CD4-positive, alpha-beta T cell (primary cell): ENCODE measurements at regions not wholly inside any gene's neighbourhood (a gene's known extent, or its start where the extent isn't known, plus 50 kb on each side); places are given as distances from the start of the nearest gene placed in this dataset.

Source experiments
- ATAC-seq: fragments of 200-7000 bp; cut with Tn5 transposase; one replicate; pipeline ENCODE4 v1.10.0; 2022; ENCODE audit warnings: mild to moderate bottlenecking; ENCODE audit not compliant: poor library complexity
- CTCF ChIA-PET: fragments of 350-600 bp; sonication (Branson Sonifier 250); formaldehyde crosslinking; loops from one replicate; lab custom pipeline; 2021; ENCODE audit warnings: antibody characterized with exemption, inconsistent platforms; lab: Charles Lee
- POLR2A ChIA-PET: fragments of 350-600 bp; sonication (Branson Sonifier 250); formaldehyde crosslinking; loops from one replicate; lab custom pipeline; 2021; ENCODE audit warnings: antibody characterized with exemption, inconsistent platforms; lab: Charles Lee
- DNase-seq, 14 experiments: peaks; one replicate each; pipeline ENCODE4 v3.0.0-alpha.2; 2013 to 2020; ENCODE audit warnings: mixed read lengths in 2 of 14
- H3K27ac ChIP-seq, 2 donors: one replicate each; pipeline versions ENCODE4 v1.5.1 to v1.7.0; 2013; ENCODE audit warnings: low read length in 2 of 2, low read depth in 1 of 2, mild to moderate bottlenecking in 1 of 2
- H3K27me3 ChIP-seq, 2 experiments: 1 replicate in 1 of 2; 2 replicates in 1 of 2; pipeline versions ENCODE4 v1.6.1 to v1.7.0; 2013; ENCODE audit warnings: low read length in 2 of 2, control low read depth in 1 of 2, mild to moderate bottlenecking in 1 of 2, moderate library complexity in 1 of 2; ENCODE audit not compliant: insufficient read depth in 2 of 2, control insufficient read depth in 1 of 2
- H3K36me3 ChIP-seq: one replicate; pipeline ENCODE4 v1.6.1; 2013; ENCODE audit warnings: low read length, control low read depth; ENCODE audit not compliant: insufficient read depth
- H3K4me1 ChIP-seq: one replicate; pipeline ENCODE4 v1.6.1; 2013; ENCODE audit warnings: low read length, control low read depth; ENCODE audit not compliant: insufficient read depth
- H3K4me3 ChIP-seq: one replicate; pipeline ENCODE4 v1.5.1; 2013; ENCODE audit warnings: mild to moderate bottlenecking, low read length, moderate library complexity
- H3K9me3 ChIP-seq, 2 experiments: 1 replicate in 1 of 2; 2 replicates in 1 of 2; pipeline versions ENCODE4 v1.6.1 to v1.7.0; 2013; ENCODE audit warnings: low read length in 2 of 2, mild to moderate bottlenecking in 2 of 2, control low read depth in 1 of 2, moderate library complexity in 1 of 2; ENCODE audit not compliant: control insufficient read depth in 1 of 2, insufficient read depth in 1 of 2
- H3K27ac Mint-ChIP-seq: one replicate; pipeline ENCODE4 v1.8.0; 2020; ENCODE audit warnings: mixed read lengths
- H3K27me3 Mint-ChIP-seq: one replicate; pipeline ENCODE4 v1.8.0; 2021; ENCODE audit warnings: mixed read lengths
- H3K36me3 Mint-ChIP-seq: one replicate; pipeline ENCODE4 v1.8.0; 2021; ENCODE audit warnings: low read depth, mixed read lengths
- H3K4me1 Mint-ChIP-seq: one replicate; pipeline ENCODE4 v1.8.0; 2021; ENCODE audit warnings: low read depth, mixed read lengths
- H3K4me3 Mint-ChIP-seq: one replicate; pipeline ENCODE4 v1.8.0; 2020; ENCODE audit warnings: mild to moderate bottlenecking, mixed read lengths
- H3K9me3 Mint-ChIP-seq: one replicate; pipeline ENCODE4 v1.8.0; 2020; ENCODE audit warnings: mixed read lengths
- intact Hi-C, 2 experiments: fragments of 100-400 bp; cut with DNase I in 1 of 2; cut with micrococcal nuclease in 1 of 2; formaldehyde crosslinking; loops; one replicate each; pipeline versions ENCODE4 v1.15.1 to v1.9.0; 2023 to 2025; cut with DNase I, micrococcal nuclease
- TF ChIP-seq, protein P1 (sequence below): fragments of 200-600 bp; IDR thresholded peaks from one replicate; pipeline ENCODE4 v1.8.0; 2022; ENCODE audit warnings: antibody characterized with exemption, mild to moderate bottlenecking

DNA sequence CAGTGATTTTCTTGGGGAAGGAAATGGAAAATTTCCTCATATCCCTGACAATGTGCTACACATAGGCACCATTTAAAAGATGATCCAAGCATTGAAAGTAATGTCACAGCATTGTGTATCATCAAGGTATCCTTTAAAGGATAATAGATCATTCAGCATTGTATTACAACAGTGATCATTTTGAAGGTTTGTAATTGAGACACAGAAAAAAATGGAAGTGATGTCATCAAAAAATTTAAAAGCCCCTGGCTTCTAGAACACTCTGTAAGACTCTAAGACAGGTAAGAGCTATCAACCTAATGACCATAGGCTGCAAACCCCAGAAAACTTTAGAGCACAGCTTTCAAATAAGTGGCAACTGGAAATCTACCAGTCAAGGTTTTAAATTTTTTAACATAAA, 271.4 kb downstream of the ETAA1 start:
- H3K4me3 Mint-ChIP-seq, result no peak overlapping the region
- no peak overlapping the region for H3K4me3 ChIP-seq
- intact Hi-C loops, result no loop called here
- no peaks in the 10 kb centered on the region for H3K36me3 Mint-ChIP-seq
- peaks cover 4% of the 10 kb centered on the region for H3K27me3 Mint-ChIP-seq
- H3K9me3 ChIP-seq, result peaks cover 0 to 9% of the 10 kb centered on the region in 2 experiments
- ATAC-seq, result no peak
- no peaks in the 10 kb centered on the region for H3K4me1 Mint-ChIP-seq
- no peaks in the 10 kb centered on the region for H3K4me1 ChIP-seq
- DNase-seq, result no peak
- no peaks in the 10 kb centered on the region for H3K36me3 ChIP-seq
- TF ChIP-seq, protein P1, sequence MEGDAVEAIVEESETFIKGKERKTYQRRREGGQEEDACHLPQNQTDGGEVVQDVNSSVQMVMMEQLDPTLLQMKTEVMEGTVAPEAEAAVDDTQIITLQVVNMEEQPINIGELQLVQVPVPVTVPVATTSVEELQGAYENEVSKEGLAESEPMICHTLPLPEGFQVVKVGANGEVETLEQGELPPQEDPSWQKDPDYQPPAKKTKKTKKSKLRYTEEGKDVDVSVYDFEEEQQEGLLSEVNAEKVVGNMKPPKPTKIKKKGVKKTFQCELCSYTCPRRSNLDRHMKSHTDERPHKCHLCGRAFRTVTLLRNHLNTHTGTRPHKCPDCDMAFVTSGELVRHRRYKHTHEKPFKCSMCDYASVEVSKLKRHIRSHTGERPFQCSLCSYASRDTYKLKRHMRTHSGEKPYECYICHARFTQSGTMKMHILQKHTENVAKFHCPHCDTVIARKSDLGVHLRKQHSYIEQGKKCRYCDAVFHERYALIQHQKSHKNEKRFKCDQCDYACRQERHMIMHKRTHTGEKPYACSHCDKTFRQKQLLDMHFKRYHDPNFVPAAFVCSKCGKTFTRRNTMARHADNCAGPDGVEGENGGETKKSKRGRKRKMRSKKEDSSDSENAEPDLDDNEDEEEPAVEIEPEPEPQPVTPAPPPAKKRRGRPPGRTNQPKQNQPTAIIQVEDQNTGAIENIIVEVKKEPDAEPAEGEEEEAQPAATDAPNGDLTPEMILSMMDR, result no peak
- no peaks in the 10 kb centered on the region for H3K9me3 Mint-ChIP-seq
- no peak overlapping the region for H3K27ac Mint-ChIP-seq
- H3K27ac ChIP-seq, result no peak overlapping the region
- CTCF ChIA-PET, result no interaction called here
- H3K27me3 ChIP-seq, result no peaks in the 10 kb centered on the region
- POLR2A ChIA-PET, result no interaction called here

- H3K36me3 ChIP-seq, result no peaks in the 10 kb centered on the region
- no peaks in the 10 kb centered on the region for H3K9me3 Mint-ChIP-seq
- no peak overlapping the region for H3K27ac Mint-ChIP-seq
- H3K4me1 Mint-ChIP-seq, result no peaks in the 10 kb centered on the region
- TF ChIP-seq, protein P1, result no peak
- H3K4me3 Mint-ChIP-seq, result no peak overlapping the region
- H3K4me1 ChIP-seq, result no peaks in the 10 kb centered on the region
- no peak for DNase-seq
- no peak overlapping the region for H3K27ac ChIP-seq
- no peak for ATAC-seq
- ChIA-PET POLR2A (no interaction called here), CTCF (no interaction called here)
- H3K4me3 ChIP-seq, result no peak overlapping the region
- H3K9me3 ChIP-seq, result peaks cover 0 to 9% of the 10 kb centered on the region in 2 experiments
- H3K36me3 Mint-ChIP-seq, result no peaks in the 10 kb centered on the region
- intact Hi-C loops, result no loop called here
- H3K27me3 ChIP-seq, result no peaks in the 10 kb centered on the region
- peaks cover 4% of the 10 kb centered on the region for H3K27me3 Mint-ChIP-seq
Measured at GRCh38 chr2:67669168-67669567, 272.0 kb downstream of the ETAA1 start.

- ATAC-seq (no peak), DNase-seq (no peak)
- CTCF ChIA-PET, result no interaction called here
- Mint-ChIP-seq H3K4me1 (no peaks in the 10 kb centered on the region), H3K36me3 (no peaks in the 10 kb centered on the region), H3K27ac (no peak overlapping the region), H3K4me3 (no peak overlapping the region), H3K9me3 (no peaks in the 10 kb centered on the region), H3K27me3 (peaks cover 3% of the 10 kb centered on the region)
- Histone ChIP-seq H3K27me3 (no peaks in the 10 kb centered on the region), H3K4me1 (no peaks in the 10 kb centered on the region), H3K4me3 (no peak overlapping the region), H3K27ac (no peak overlapping the region), H3K36me3 (no peaks in the 10 kb centered on the region), H3K9me3 (peaks cover 0 to 9% of the 10 kb centered on the region in 2 experiments)
- TF ChIP-seq, protein P1, result no peak
- POLR2A ChIA-PET, result no interaction called here
- intact Hi-C loops, result no loop called here
Measured at GRCh38 chr2:67669766-67670165, 272.6 kb downstream of the ETAA1 start.
